ENCODE measurements at regions not wholly inside any gene's neighbourhood (a gene's known extent, or its start where the extent isn't known, plus 50 kb on each side); places are given as distances from the start of the nearest gene placed in this dataset.

- Mint-ChIP-seq H3K4me3 (no peak overlapping the region), H3K36me3 (ENCODE audit: insufficient read depth) (no peaks in the 10 kb centered on the region)
- no peak for ATAC-seq
Measured at GRCh38 chr2:172273910-172274571, 153.3 kb upstream of the ITGA6 start.

GRCh38 chr2:172275239-172275638 is 152.1 kb upstream of the ITGA6 start:
- DNase-seq (no peak), ATAC-seq (no peak)
- no peaks in the 10 kb centered on the region for H3K36me3 Mint-ChIP-seq (ENCODE audit: insufficient read depth)
- no peak overlapping the region for H3K4me3 Mint-ChIP-seq
- H3K9me3 Mint-ChIP-seq, result peaks cover 9% of the 10 kb centered on the region
- peaks cover 6% of the 10 kb centered on the region for H3K4me1 Mint-ChIP-seq (ENCODE audit: low read depth)
- peaks cover 10% of the 10 kb centered on the region for H3K27me3 Mint-ChIP-seq (ENCODE audit: low read depth)

More at GRCh38 chr2:172273910-172274571, 153.3 kb upstream of the ITGA6 start:
- peaks cover 7% of the 10 kb centered on the region for H3K4me1 Mint-ChIP-seq (ENCODE audit: low read depth)
- no peak for DNase-seq
- peaks cover 9% of the 10 kb centered on the region for H3K9me3 Mint-ChIP-seq
- H3K27me3 Mint-ChIP-seq (ENCODE audit: low read depth), result peaks cover 10% of the 10 kb centered on the region

GRCh38 chr2:172276961-172277360 is 150.4 kb upstream of the ITGA6 start:
- peaks cover 12% of the 10 kb centered on the region for H3K27me3 Mint-ChIP-seq (ENCODE audit: low read depth)
- no peaks in the 10 kb centered on the region for H3K36me3 Mint-ChIP-seq (ENCODE audit: insufficient read depth)
- no peak overlapping the region for H3K4me3 Mint-ChIP-seq
- peaks cover 9% of the 10 kb centered on the region for H3K9me3 Mint-ChIP-seq
- ATAC-seq (no peak), DNase-seq (no peak)
- no peaks in the 10 kb centered on the region for H3K4me1 Mint-ChIP-seq (ENCODE audit: low read depth)

GRCh38 chr2:172278667-172279066 is 148.7 kb upstream of the ITGA6 start:
- peaks cover 9% of the 10 kb centered on the region for H3K9me3 Mint-ChIP-seq
- no peaks in the 10 kb centered on the region for H3K36me3 Mint-ChIP-seq (ENCODE audit: insufficient read depth)
- ATAC-seq, result no peak
- peaks cover 12% of the 10 kb centered on the region for H3K27me3 Mint-ChIP-seq (ENCODE audit: low read depth)
- H3K4me1 Mint-ChIP-seq (ENCODE audit: low read depth), result no peaks in the 10 kb centered on the region
- DNase-seq, result no peak
- H3K4me3 Mint-ChIP-seq, result no peak overlapping the region

GRCh38 chr2:172279214-172279613 is 148.2 kb upstream of the ITGA6 start:
- ATAC-seq, result no peak
- H3K9me3 Mint-ChIP-seq, result peaks cover 9% of the 10 kb centered on the region

GRCh38 chr2:172279813-172280212 is 147.6 kb upstream of the ITGA6 start:
- peaks cover 12% of the 10 kb centered on the region for H3K27me3 Mint-ChIP-seq (ENCODE audit: low read depth)
- no peaks in the 10 kb centered on the region for H3K4me1 Mint-ChIP-seq (ENCODE audit: low read depth)
- H3K9me3 Mint-ChIP-seq, result peaks cover 9% of the 10 kb centered on the region
- no peak overlapping the region for H3K4me3 Mint-ChIP-seq
- H3K36me3 Mint-ChIP-seq (ENCODE audit: insufficient read depth), result no peaks in the 10 kb centered on the region
- ATAC-seq, result no peak
- no peak for DNase-seq

More at GRCh38 chr2:172279214-172279613, 148.2 kb upstream of the ITGA6 start:
- no peak overlapping the region for H3K4me3 Mint-ChIP-seq
- H3K27me3 Mint-ChIP-seq (ENCODE audit: low read depth), result peaks cover 12% of the 10 kb centered on the region
- H3K4me1 Mint-ChIP-seq (ENCODE audit: low read depth), result no peaks in the 10 kb centered on the region
- H3K36me3 Mint-ChIP-seq (ENCODE audit: insufficient read depth), result no peaks in the 10 kb centered on the region
- DNase-seq, result no peak

- no peak for ATAC-seq
- Mint-ChIP-seq H3K9me3 (peaks cover 9% of the 10 kb centered on the region), H3K27me3 (ENCODE audit: low read depth) (peaks cover 7% of the 10 kb centered on the region), H3K4me1 (ENCODE audit: low read depth) (peaks cover 10% of the 10 kb centered on the region), H3K4me3 (no peak overlapping the region), H3K36me3 (ENCODE audit: insufficient read depth) (no peaks in the 10 kb centered on the region)
- no peak for DNase-seq
Measured at GRCh38 chr2:172280571-172281361, 146.6 kb upstream of the ITGA6 start.

GRCh38 chr2:172281648-172282570 is 145.5 kb upstream of the ITGA6 start:
- Mint-ChIP-seq H3K4me1 (ENCODE audit: low read depth) (peaks cover 17% of the 10 kb centered on the region), H3K27me3 (ENCODE audit: low read depth) (peaks cover 5% of the 10 kb centered on the region), H3K36me3 (ENCODE audit: insufficient read depth) (no peaks in the 10 kb centered on the region), H3K4me3 (no peak overlapping the region), H3K9me3 (peaks cover 6% of the 10 kb centered on the region)
- DNase-seq (no peak), ATAC-seq (no peak)

- Mint-ChIP-seq H3K4me3 (no peak overlapping the region), H3K9me3 (no peaks in the 10 kb centered on the region), H3K27me3 (ENCODE audit: low read depth) (peaks cover 3% of the 10 kb centered on the region), H3K4me1 (ENCODE audit: low read depth) (peaks cover 17% of the 10 kb centered on the region), H3K36me3 (ENCODE audit: insufficient read depth) (no peaks in the 10 kb centered on the region)
- ATAC-seq (no peak), DNase-seq (no peak)
Measured at GRCh38 chr2:172282944-172283343, 144.4 kb upstream of the ITGA6 start.

- Mint-ChIP-seq H3K36me3 (ENCODE audit: insufficient read depth) (no peaks in the 10 kb centered on the region), H3K4me3 (no peak overlapping the region), H3K9me3 (no peaks in the 10 kb centered on the region), H3K27me3 (ENCODE audit: low read depth) (peaks cover 3% of the 10 kb centered on the region), H3K4me1 (ENCODE audit: low read depth) (peaks cover 17% of the 10 kb centered on the region)
- no peak for ATAC-seq
- no peak for DNase-seq
Measured at GRCh38 chr2:172283476-172283875, 143.9 kb upstream of the ITGA6 start.

GRCh38 chr2:172284209-172284608 is 143.2 kb upstream of the ITGA6 start:
- Mint-ChIP-seq H3K9me3 (no peaks in the 10 kb centered on the region), H3K36me3 (ENCODE audit: insufficient read depth) (no peaks in the 10 kb centered on the region), H3K4me3 (no peak overlapping the region), H3K27me3 (ENCODE audit: low read depth) (peaks cover 3% of the 10 kb centered on the region), H3K4me1 (ENCODE audit: low read depth) (peaks cover 20% of the 10 kb centered on the region)
- no peak for DNase-seq
- ATAC-seq, result no peak

GRCh38 chr2:172285010-172285621 is 142.3 kb upstream of the ITGA6 start:
- H3K36me3 Mint-ChIP-seq (ENCODE audit: insufficient read depth), result no peaks in the 10 kb centered on the region
- H3K4me3 Mint-ChIP-seq, result no peak overlapping the region
- DNase-seq (no peak), ATAC-seq (no peak)
- H3K27me3 Mint-ChIP-seq (ENCODE audit: low read depth), result peaks cover 3% of the 10 kb centered on the region
- no peaks in the 10 kb centered on the region for H3K9me3 Mint-ChIP-seq
- H3K4me1 Mint-ChIP-seq (ENCODE audit: low read depth), result peaks cover 20% of the 10 kb centered on the region

GRCh38 chr2:172285760-172286159 is 141.6 kb upstream of the ITGA6 start:
- no peak overlapping the region for H3K4me3 Mint-ChIP-seq

GRCh38 chr2:172287190-172287589 is 140.2 kb upstream of the ITGA6 start:
- H3K36me3 Mint-ChIP-seq (ENCODE audit: insufficient read depth), result no peaks in the 10 kb centered on the region
- DNase-seq (no peak), ATAC-seq (no peak)
- peaks cover 2% of the 10 kb centered on the region for H3K27me3 Mint-ChIP-seq (ENCODE audit: low read depth)
- H3K4me1 Mint-ChIP-seq (ENCODE audit: low read depth), result peaks cover 20% of the 10 kb centered on the region
- H3K4me3 Mint-ChIP-seq, result no peak overlapping the region
- peaks cover 3% of the 10 kb centered on the region for H3K9me3 Mint-ChIP-seq

More at GRCh38 chr2:172285760-172286159, 141.6 kb upstream of the ITGA6 start:
- DNase-seq, result no peak
- ATAC-seq, result no peak
- Mint-ChIP-seq H3K27me3 (ENCODE audit: low read depth) (peaks cover 2% of the 10 kb centered on the region), H3K36me3 (ENCODE audit: insufficient read depth) (no peaks in the 10 kb centered on the region), H3K9me3 (no peaks in the 10 kb centered on the region), H3K4me1 (ENCODE audit: low read depth) (peaks cover 20% of the 10 kb centered on the region)
